NCI-H2227 (cell line): ENCODE measurements at regions not wholly inside any gene's neighbourhood (a gene's known extent, or its start where the extent isn't known, plus 50 kb on each side); places are given as distances from the start of the nearest gene placed in this dataset.

Source experiments
- DNase-seq: peaks from one replicate; lab custom pipeline; 2025; ENCODE audit not compliant: unreplicated experiment; lab: John Stamatoyannopoulos, UW

DNA sequence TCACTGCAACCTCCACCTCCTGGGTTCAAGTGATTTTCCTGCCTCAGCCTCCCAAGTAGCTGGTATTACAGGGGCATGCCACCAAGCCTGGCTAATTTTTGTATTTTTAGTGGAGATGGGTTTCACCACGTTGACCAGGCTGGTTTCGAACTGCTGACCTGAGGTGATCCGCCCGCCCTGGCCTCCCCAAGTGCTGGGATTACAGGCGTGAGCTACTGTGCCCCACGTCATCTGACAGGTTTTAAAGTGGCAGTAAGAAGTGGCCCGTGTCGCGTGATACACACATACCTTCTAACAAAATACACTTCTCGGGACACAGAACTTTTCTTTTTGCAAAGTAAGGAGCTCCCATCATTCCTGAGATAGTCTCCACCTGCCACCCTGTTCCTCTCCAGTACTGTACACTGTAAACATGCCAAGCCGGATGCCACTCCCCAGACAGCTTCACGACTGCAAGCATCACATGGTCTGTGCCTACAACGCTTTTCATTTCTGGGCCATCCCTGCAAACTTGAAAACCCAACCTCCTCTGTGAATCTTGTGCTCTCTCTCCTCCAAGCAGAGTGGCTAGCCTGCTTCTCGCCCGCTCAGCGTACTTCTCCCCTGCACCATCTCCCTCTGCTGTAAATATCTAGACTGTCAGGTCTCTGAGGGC, 256.3 kb upstream of the KLF14 start:
- DNase-seq, result no peak

DNA sequence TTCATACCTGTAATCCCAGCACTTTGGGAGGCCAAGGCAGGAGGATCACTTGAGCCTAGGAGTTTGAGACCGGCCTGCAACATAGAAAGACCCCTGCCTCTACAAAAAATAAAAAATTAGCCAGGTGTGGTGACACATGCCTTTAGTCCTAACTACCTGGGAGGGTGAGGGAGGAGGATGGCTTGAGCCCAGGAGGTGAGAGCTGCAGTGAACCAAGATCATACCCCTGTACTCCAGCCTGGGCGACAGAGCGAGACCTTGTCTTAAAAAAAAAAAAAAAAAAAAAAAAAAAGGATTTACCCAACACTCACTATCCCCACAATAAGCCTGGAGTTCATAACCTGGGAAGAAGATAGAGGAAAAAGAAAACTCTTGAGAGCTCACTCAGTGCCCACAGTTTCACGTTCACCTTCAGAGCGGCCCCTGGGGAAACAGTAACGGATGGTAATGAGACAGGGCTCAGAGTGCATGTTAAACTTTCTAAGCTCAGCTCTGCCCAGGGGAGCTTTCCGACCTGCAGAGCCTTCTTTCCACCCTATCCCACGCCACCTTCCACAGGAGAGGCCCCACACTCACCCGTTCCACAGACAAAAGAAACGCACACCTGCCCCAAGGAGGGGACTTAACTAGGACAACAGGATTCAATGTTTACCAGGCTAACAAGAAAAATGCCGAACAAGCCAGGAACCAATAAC, 259.8 kb upstream of the KLF14 start:
- DNase-seq, result no peak

DNA sequence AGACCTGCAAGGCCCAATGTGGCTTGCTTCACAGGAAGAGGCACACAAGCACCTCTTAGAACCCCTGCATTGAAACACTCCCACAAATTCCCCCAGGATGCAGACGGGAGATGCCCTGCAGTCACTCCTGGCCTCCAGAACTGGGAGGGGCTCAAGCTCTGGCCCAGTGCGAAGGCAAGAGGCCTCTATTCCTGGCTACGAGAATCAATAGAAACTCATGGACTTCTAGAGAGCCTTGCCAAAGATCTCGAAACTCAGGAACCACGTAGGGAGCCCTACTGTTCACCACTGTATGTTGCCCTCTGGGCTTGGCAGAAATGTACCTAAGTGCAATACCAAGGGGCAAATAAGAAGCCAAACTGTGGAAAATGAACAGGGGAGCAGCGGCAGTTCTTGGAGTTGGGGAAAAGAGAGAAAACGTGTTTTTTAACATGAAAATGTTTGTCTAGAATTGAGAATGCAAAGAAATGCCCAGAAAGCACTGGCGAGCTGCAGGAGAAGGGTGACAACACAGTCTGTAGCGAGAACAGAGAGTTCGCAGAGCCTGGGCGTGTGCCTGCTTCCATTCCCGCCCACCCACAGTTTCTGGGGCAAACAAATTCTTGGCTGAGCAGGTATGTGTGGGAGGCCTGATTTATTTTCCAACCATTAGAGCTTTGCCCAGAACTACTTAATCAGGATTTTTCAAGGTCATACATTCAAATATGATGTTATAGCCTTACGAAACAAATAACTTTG, 260.5 kb upstream of the KLF14 start:
- DNase-seq, result no peak

DNA sequence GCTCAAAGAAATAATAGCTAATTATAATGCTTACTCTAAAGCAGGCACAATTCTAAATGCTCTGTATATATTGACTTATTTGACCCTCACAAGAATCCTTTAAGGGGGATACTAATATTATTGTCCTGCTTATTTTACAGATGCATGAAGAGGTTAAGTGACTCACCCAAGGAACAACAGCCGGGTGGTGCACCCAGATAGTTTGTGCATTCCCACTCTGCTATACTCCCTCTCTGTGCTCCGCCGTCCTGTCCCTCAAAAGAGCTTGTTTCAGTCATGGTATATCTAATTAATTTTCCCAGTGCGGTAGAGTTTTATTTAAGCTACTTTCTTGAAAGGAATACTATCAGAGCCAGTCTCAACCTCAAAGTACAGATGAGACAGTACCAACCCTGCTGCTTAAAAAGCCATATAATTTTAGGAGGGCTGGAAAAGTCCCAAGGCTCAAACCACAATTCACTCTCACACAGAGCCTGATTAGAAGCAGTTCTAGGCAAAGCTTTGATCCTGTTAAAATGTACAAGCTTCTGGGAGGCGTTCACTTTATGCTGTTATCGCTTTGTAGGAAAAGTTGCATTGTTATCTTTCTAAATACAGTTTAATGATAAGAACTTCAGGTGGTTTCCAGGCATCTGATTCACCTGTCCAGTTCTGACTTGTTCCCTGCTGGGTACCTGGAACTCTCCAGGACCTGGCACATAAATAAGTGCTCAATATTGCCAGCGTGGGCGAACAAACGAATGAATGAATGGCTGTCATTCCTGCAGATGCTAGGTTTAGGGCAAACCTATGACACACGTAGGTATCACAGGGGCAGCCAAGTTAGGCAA, 261.5 kb upstream of the KLF14 start:
- no peak for DNase-seq

DNA sequence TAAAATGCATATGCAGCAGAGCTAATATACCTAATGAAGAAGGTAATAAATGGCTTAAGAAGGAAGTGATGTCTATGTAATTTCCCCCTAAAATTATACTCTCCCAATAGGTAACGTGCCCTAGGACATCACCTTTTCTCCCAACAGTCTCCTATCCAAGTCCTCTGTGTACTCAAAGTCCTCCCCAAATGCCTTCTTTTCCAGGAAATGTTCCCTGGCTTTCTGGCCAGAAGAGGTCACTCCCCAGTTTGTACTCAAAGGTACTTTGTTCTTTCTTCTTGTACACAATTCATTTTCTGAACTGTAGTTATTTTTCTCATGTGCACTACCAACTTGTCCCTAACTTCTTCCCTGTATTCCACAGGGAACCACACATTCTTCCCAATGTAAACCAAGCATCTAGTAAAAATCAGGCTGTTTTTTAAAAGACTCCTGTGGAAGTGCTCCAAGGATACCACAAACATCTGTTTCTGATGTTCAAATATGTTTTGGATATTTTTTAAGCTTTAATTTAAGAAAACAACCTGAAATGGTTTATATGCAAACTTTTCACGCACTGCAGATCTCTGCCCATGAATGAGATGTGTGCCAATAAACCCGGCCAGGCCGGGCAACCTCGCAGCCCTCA, 262.3 kb upstream of the KLF14 start:
- DNase-seq, result no peak

DNA sequence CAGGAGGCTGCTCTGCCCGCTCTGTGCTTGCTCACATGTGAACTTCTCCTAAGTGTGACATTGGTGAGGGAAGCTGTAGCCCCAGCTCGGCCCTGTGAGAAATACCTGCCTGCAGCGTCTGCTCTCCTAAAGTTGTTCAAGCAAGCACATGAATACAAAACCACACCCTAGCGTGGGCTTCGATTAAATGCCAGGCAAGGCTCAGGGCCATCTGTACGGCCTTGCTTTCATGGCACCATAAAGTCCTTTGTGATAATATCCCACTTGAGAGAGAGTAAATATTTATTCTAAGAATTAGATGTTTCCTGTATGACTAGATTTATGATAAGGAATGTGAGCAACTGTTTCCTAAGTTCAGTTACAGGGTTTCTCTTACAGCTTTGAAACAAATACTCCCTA, 262.8 kb upstream of the KLF14 start:
- DNase-seq, result no peak

DNA sequence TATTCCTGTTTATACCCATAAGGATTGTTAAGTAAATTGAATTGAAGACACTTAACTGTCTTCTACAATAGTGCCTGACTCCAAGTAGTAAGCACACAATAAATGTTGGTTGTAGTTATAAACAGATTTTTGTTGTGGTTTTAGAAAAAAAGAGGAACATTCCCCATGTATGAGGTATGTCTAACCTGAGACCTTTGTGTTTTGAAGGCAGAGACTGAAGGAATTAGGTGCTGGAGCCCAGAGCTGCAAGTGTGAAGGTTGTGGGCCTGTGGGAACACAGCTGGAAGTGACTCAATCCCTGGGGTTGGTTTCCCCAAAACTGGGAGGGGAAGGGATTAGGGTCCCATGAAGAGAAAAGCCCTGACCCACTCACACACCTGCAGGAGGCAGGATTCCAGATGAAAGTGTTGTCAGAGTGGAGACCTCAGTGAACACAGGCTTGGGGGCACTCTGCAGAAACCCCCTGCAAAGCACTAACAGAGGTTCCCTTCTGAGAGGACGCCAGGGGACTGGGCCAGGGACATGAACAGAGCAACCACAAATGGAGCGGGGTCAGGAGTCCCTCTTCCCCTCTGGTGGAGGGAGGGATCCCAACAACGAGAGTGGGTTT, 265.1 kb upstream of the KLF14 start:
- DNase-seq, result no peak

DNA sequence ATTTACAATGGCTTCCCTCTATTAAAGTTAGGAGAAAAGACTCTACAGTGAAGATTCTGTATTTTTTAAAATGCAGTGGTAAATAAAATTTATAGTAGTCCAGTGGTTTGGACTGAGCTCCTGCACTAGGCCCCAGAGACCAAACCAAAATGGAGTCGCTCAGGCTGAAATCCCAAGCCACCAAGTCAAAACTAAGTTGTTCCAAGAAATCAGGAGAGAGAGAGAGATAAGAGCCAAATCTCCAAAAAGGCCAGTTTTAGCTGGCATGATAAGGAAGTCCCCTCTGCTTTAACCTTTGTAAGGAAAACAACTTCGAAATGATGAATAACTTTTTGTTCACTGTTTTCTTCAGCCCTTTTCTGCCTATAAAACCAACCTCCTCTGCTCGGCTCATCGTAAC, 265.9 kb upstream of the KLF14 start:
- DNase-seq, result no peak

DNA sequence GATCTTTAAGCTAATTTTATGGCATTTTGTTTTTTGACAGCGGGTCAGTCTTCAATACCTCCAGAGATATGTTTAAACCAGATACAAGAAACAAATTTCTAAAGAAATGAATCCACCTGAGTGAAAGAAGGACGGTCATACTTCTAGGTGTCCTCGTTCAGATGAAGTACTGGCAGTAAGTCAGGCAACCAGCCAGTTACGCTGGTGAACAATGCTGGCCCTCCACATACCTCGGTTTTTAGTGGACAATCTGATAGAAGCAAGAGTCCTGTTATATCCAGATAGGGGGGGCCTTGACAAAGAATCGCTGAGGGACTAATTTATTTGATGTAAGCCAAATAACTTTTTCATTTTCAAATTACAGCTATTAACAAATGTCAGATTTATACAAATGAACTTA, 266.4 kb upstream of the KLF14 start:
- no peak for DNase-seq

DNA sequence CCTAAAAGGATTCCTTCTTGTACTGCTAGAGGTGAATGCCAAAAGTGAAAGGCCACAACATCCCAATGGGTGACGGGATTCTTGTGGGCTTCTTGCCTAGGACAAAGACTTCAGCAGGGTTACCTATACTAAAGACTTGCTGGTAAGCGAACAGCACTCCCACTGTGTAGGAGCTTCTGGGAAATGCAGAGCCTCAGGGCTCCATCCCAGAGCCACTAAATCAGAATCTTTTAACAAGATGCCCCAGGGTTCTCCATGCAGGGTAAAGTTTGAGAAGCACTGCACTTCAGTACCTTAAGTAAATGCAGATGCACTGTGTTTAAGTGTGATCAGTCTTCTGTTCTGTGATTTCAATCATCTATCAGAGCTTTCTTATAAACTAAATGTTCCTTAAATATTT, 266.9 kb upstream of the KLF14 start:
- no peak for DNase-seq

DNA sequence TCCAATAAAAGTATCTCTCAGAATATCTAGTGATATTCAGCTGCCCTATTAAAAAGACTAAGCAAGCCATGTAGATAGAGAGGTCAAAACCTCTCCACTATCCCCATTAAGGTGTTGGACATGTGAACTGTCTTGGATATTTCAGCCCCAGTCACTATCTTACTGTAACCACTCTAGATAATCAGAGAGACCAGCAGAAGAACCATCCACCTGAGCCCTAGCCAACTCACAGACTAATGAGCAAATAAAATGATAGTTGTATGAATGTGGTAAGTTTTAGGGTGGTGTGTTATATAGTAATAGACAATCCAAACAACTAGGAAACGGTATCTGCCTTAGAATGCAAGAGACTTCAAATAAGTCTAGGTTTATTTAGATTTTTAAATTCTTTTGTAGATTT, 268.6 kb upstream of the KLF14 start:
- DNase-seq, result no peak

DNA sequence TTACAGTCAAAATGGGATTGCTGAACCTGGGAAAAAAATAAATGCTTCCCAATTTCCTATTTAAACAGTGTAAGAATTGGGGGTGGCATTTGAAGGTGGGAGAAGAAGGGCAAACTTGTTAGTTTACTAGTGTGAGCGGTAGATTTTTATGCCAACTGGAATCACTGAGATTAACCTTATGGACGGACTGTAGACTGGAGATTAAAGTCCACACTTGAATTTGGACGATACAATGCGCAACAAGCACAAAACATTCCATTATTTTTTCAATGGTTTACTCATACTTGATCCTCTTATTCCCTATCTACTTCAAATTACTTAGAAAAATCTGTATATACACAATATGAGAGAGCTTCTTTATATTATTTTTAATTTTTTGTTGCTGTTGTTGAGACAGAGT, 269.6 kb upstream of the KLF14 start:
- DNase-seq, result no peak

DNA sequence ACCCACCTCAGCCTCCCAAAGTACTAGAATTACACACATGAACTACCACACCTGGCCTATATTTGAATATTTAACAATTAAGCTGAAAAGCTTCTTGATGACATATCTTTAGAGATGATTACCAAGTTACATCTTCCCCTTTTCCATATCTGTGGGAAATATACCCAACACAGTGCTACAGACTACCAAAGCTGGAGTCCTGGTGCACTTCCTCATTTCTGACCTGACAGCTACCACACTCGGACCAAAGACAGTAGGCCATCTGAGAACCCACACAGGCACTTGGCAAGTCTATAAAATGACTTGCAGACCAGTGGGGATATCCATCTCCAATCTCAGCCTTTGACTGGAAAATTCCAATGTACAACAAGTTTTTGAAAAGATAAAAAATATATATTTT, 270.4 kb upstream of the KLF14 start:
- DNase-seq, result no peak

DNA sequence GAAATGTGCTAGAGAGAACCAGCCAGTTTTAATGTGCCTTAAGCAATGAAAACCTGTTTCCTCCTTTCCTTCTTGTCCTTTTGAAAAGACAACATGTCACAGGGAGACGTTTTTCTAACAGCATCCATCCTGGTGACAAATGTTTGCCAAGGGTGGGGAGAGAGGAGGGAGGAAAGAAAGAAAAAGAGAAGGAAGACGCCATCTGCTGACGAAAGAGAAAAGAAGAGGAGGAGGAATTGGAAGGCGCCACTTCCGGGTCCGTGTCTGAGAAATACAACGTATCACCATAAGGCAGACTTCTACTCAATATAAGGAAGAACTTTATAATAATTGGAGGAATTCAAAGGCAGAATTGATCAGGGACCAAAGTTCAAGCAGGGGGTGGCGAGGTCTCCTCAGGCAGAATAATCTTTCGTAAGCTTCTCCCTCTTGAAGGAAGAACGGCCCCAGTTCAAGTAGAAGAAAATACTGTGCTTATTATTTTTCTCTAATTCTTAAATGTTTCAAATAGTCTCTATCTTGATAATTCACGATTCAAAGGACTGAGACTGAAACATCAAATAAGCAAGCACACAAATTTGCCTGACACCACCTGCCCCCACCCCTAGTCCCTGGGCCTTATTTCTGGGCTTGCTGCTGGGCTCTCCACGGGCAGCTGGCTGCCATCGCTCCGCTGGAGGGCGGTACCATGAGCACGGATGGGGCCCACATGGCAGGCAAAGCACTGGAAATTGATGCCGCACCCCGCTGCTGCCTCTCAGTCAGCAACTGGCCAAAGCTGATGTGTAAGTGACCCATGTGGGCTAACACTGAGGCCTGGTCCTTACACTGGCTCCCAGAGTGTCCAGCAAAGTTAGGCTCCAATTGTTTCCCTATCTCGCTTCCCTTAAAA, 273.7 kb upstream of the KLF14 start:
- peak; percentile 90 for DNase-seq

DNA sequence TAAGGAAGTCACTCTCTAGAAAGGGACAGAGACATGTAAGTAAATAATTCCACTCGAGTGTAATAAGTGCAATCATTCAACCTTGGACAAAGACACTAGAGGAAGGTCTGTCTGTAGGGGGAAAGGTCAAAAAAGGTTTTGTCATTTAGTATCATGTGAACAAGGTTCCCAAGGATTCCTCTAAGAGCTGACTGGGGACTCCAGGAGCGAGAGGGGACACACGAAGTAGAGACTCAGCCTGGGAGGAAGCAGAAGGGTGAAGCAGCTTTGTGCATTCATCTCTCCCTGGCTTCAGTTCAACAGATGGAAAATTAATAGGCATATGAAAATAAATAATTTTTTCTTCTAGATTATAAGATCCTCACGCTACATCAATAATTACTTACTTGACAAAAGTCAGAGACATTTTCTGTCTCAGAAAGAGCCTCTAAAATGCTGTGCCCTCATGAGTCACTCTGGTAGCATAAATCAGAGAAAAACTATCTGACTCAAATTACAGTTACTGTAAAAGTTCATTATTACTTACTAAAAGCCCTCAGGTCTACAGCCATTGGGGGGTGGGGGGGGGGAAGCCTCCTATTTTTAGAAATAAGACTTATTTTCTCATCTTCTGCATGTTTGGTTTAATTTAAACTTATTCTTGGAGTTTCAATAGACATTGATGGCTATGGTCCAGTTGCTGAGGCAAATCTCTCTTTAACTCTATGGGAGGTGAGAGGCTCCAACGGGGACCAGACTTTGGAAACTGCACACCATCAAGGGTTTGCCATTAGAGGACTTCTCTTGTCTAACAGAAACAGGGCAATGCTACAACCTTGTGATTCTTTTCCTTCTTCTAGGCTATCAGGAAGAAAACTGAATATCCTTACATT, 275.1 kb upstream of the KLF14 start:
- DNase-seq, result peak; percentile 18

DNA sequence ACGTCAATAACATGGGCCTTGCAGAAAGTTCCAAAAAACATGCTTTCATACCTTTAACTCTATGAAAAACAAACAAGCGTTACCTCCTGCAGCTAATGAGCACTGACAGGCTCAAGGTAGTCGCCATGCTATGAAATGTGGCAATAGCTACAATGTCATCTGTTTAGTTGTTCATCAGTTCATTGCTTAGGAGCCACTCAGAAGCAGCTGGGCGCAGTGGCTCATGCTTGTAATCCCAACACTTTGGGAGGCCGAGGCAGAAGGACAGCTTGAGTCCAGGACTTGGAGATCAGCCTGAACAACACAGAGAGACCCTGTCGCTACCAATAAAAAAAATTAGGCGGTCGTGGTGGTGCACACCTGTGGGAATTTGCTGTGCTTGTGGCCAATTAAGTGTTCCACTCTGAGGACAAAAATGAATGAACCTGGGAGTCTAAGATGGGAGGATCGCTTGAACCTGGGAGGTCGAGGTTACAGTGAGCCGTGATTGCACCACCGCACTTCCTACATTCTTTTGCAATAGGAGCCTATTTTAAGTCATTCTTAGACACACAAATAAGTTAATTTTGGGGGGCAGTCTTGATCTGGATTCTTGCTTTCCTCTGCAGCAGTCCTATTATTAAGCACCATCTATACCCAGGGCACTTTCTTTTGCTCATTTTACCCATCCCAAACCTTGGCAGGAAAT, 276.2 kb upstream of the KLF14 start:
- no peak for DNase-seq

DNA sequence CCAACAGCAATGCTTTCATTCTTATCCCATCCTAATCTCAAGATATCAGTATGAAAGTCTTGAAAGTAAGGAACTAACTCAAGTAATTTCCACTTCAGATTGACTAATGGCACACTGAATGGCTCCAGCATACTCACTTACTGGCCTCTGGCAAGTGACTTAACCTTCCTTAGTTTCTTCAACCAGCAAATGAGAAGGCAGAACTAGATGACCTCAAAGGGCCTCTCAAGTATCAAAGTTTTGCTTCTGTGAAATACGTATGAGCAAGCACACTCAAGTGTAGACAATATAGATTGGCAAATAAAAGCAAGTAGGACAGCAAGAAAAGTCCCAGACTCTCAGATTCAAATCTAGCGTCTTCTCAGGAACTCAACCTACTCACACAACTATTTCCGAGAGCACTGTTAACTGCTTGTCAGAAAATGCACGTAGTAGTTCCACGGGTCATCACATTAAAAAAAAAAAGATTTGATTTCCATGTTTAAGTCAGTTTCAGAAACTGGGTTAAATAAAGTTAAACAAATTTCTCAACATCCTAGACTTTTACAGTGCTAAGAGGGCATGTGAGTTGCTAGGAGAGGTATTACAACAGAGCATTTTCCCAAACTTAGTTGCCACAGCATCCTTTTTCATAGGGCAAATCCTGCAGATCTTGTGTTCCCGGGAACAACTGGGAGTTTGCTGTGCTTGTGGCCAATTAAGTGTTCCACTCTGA, 276.9 kb upstream of the KLF14 start:
- no peak for DNase-seq

DNA sequence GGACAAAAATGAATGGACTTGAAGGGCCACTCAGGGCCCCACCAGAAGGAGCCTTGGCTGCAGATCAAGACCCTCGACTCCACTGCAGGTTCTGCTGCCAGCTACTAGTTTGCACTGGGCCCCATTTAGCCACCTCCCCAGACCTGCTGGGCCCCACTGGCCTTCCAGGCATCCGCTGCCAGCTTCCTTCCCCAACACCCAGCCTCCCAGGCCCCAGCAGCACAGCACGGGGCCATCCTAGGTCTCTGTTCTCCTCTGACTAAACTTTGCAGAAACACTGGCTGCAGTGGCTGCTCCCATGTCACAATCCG, 277.4 kb upstream of the KLF14 start:
- DNase-seq, result no peak
